IMR-90 (cell line): ENCODE measurements at regions not wholly inside any gene's neighbourhood (a gene's known extent, or its start where the extent isn't known, plus 50 kb on each side); places are given as distances from the start of the nearest gene placed in this dataset.

ENCODE experiments used
- ATAC-seq: fragments of 200-7000 bp; cut with Tn5 transposase; 2 replicates; pipeline ENCODE4 v1.9.1; 2020; ENCODE audit warnings: low read depth, mild to moderate bottlenecking, moderate library complexity
- BruUV-seq: library from RNA; stranded (reverse); fragments of 400-500 nt; replicated peaks from 2 replicates; lab custom pipeline; 2021; lab: Mats Ljungman, UMichigan
- CTCF ChIA-PET: fragments of 300-600 bp; formaldehyde crosslinking; extraction: SDS; loops from one replicate; lab custom pipeline; 2021; ENCODE audit warnings: antibody characterized with exemption; lab: Yijun Ruan, JAX
- POLR2A ChIA-PET: fragments of 300-600 bp; sonication (Branson Sonifier 250); formaldehyde crosslinking; loops from one replicate; lab custom pipeline; 2022; ENCODE audit warnings: antibody characterized with exemption; ENCODE audit not compliant: unreplicated experiment; lab: Charles Lee
- DNase-seq: peaks from one replicate; pipeline ENCODE4 v3.0.0; 2013
- H2AFZ ChIP-seq: replicated peaks from 2 replicates; pipeline ENCODE3; 2013; ENCODE audit warnings: low read length, mild to moderate bottlenecking; ENCODE audit not compliant: poor library complexity
- H2AK5ac ChIP-seq: 2 replicates; pipeline ENCODE4 v1.6.1; 2013; ENCODE audit warnings: low read depth, low read length, inconsistent platforms
- H2AK9ac ChIP-seq: replicated peaks from 2 replicates; pipeline ENCODE3; 2013; ENCODE audit warnings: mild to moderate bottlenecking, low read depth, low read length, moderate library complexity; ENCODE audit not compliant: poor library complexity
- H2BK120ac ChIP-seq: 2 replicates; pipeline ENCODE4 v1.6.1; 2013; ENCODE audit warnings: low read depth, low read length, inconsistent platforms
- H2BK15ac ChIP-seq: 3 replicates; pipeline ENCODE4 v1.6.1; 2013; ENCODE audit warnings: low read depth, low read length, inconsistent platforms
- H2BK20ac ChIP-seq: 2 replicates; pipeline ENCODE4 v1.6.1; 2013; ENCODE audit warnings: low read depth, mild to moderate bottlenecking, inconsistent platforms, low read length, moderate library complexity
- H2BK5ac ChIP-seq: 2 replicates; pipeline ENCODE4 v1.6.1; 2013; ENCODE audit warnings: mild to moderate bottlenecking, low read depth, low read length, inconsistent platforms; ENCODE audit not compliant: poor library complexity, severe bottlenecking
- H3K14ac ChIP-seq: replicated peaks from 2 replicates; pipeline ENCODE4 v1.6.1; 2013; ENCODE audit warnings: low read depth, low read length, inconsistent platforms
- H3K18ac ChIP-seq: 2 replicates; pipeline ENCODE4 v1.6.1; 2013; ENCODE audit warnings: low read depth, low read length, control low read depth
- H3K23ac ChIP-seq: 2 replicates; pipeline ENCODE4 v1.6.1; 2013; ENCODE audit warnings: low read depth, low read length, inconsistent platforms
- H3K27ac ChIP-seq: 2 replicates; pipeline ENCODE4 v1.5.1; 2013; ENCODE audit warnings: mild to moderate bottlenecking, control low read depth, low read length; ENCODE audit not compliant: insufficient read depth
- H3K27me3 ChIP-seq: 2 replicates; pipeline ENCODE4 v1.6.1; 2013; ENCODE audit warnings: low read length; ENCODE audit not compliant: control insufficient read depth, insufficient read depth
- H3K36me3 ChIP-seq: 2 replicates; pipeline ENCODE4 v1.6.1; 2013; ENCODE audit warnings: low read length, mixed read lengths; ENCODE audit not compliant: control insufficient read depth, insufficient read depth
- H3K4ac ChIP-seq: 2 replicates; pipeline ENCODE4 v1.6.1; 2013; ENCODE audit warnings: low read depth, low read length, inconsistent platforms
- H3K4me1 ChIP-seq: 2 replicates; pipeline ENCODE4 v1.6.1; 2013; ENCODE audit warnings: low read length, mixed read lengths; ENCODE audit not compliant: control insufficient read depth, insufficient read depth
- H3K4me2 ChIP-seq: 2 replicates; pipeline ENCODE4 v1.6.1; 2013; ENCODE audit warnings: low read depth, mild to moderate bottlenecking, control low read depth, low read length, moderate library complexity
- H3K4me3 ChIP-seq: 2 replicates; pipeline ENCODE4 v1.5.1; 2013; ENCODE audit warnings: low read depth, mild to moderate bottlenecking, control low read depth, low read length, moderate library complexity; ENCODE audit not compliant: insufficient read depth
- H3K56ac ChIP-seq: 2 replicates; pipeline ENCODE4 v1.6.1; 2013; ENCODE audit warnings: low read length, inconsistent platforms; ENCODE audit not compliant: insufficient read depth; ENCODE audit errors: extremely low read depth
- H3K79me1 ChIP-seq, 2 experiments: 2 replicates each; pipeline ENCODE4 v1.6.1; 2013; ENCODE audit warnings: low read length in 2 of 2, inconsistent platforms in 1 of 2, low read depth in 1 of 2
- H3K9ac ChIP-seq: 2 replicates; pipeline ENCODE4 v1.6.1; 2013; ENCODE audit warnings: low read depth, low read length, control low read depth
- H3K9me1 ChIP-seq: 2 replicates; pipeline ENCODE4 v1.6.1; 2013; ENCODE audit warnings: low read length, inconsistent platforms; ENCODE audit not compliant: insufficient read depth
- H3K9me3 ChIP-seq: 2 replicates; pipeline ENCODE4 v1.6.1; 2013; ENCODE audit warnings: low read length; ENCODE audit not compliant: control insufficient read depth, insufficient read depth
- H4K20me1 ChIP-seq: 2 replicates; pipeline ENCODE4 v1.6.1; 2013; ENCODE audit warnings: low read length, inconsistent platforms; ENCODE audit not compliant: insufficient read depth
- H4K5ac ChIP-seq: 2 replicates; pipeline ENCODE4 v1.6.1; 2013; ENCODE audit warnings: mild to moderate bottlenecking, low read depth, low read length, control low read depth
- H4K8ac ChIP-seq, 2 experiments: 2 replicates each; pipeline ENCODE4 v1.6.1; 2013; ENCODE audit warnings: low read depth in 2 of 2, low read length in 2 of 2, control low read depth in 1 of 2, inconsistent platforms in 1 of 2
- H4K91ac ChIP-seq: 2 replicates; pipeline ENCODE4 v1.6.1; 2013; ENCODE audit warnings: low read depth, low read length, inconsistent platforms; ENCODE audit not compliant: insufficient read depth
- BHLHE40 ChIP-seq: fragments of 150-350 bp; IDR thresholded peaks from 2 replicates; pipeline ENCODE4 v1.6.1; 2016; ENCODE audit warnings: mild to moderate bottlenecking, low read depth, low read length
- CEBPB ChIP-seq: IDR thresholded peaks from 2 replicates; pipeline ENCODE4 v1.6.1; 2012; ENCODE audit warnings: low read depth, low read length, improper control_type of control experiment
- CHD1 ChIP-seq: IDR thresholded peaks from 2 replicates; pipeline ENCODE4 v1.6.1; 2012; ENCODE audit warnings: low read depth, low read length, improper control_type of control experiment
- FOS ChIP-seq: fragments of 150-350 bp; IDR thresholded peaks from 2 replicates; pipeline ENCODE4 v1.6.1; 2016; ENCODE audit warnings: low read depth, low read length
- MAFK ChIP-seq: IDR thresholded peaks from 2 replicates; pipeline ENCODE4 v1.6.1; 2012; ENCODE audit warnings: low read depth, low read length, improper control_type of control experiment
- MAZ ChIP-seq: IDR thresholded peaks from 2 replicates; pipeline ENCODE4 v1.6.1; 2012; ENCODE audit warnings: low read depth, mild to moderate bottlenecking, low read length, improper control_type of control experiment, moderate library complexity, borderline replicate concordance
- MXI1 ChIP-seq: IDR thresholded peaks from 2 replicates; pipeline ENCODE4 v1.6.1; 2012; ENCODE audit warnings: low read depth, mild to moderate bottlenecking, low read length, moderate library complexity, borderline replicate concordance
- NFE2L2 ChIP-seq: fragments of 150-350 bp; IDR thresholded peaks from 2 replicates; pipeline ENCODE4 v1.6.1; 2016; ENCODE audit warnings: low read depth, mild to moderate bottlenecking, low read length
- POLR2A ChIP-seq: IDR thresholded peaks from 2 replicates; pipeline ENCODE4 v1.6.1; 2012; ENCODE audit warnings: mild to moderate bottlenecking, low read depth, low read length
- RAD21 ChIP-seq: IDR thresholded peaks from 2 replicates; pipeline ENCODE4 v1.6.1; 2012; ENCODE audit warnings: low read length, improper control_type of control experiment
- RCOR1 ChIP-seq: IDR thresholded peaks from 2 replicates; pipeline ENCODE4 v1.6.1; 2012; ENCODE audit warnings: mild to moderate bottlenecking, low read length, improper control_type of control experiment; ENCODE audit not compliant: insufficient replicate concordance
- RFX5 ChIP-seq: IDR thresholded peaks from 2 replicates; pipeline ENCODE4 v1.8.0; 2012; ENCODE audit warnings: low read depth, mild to moderate bottlenecking, low read length, moderate library complexity
- SMC3 ChIP-seq: fragments of 150-350 bp; IDR thresholded peaks from 2 replicates; pipeline ENCODE4 v1.6.1; 2016; ENCODE audit warnings: low read depth, mild to moderate bottlenecking, antibody characterized with exemption, low read length, moderate library complexity
- dilution Hi-C: fragments of 300-500 bp; cut with HindIII; formaldehyde crosslinking; loops from one replicate; pipeline ENCODE4 v1.14.3; 2018; ENCODE audit warnings: low sequenced_read_pairs; ENCODE audit not compliant: unreplicated experiment
- in situ Hi-C: fragments of 300-500 bp; cut with MboI; formaldehyde crosslinking; loops from 3 replicates; pipeline ENCODE4 v1.14.3; 2019; ENCODE audit warnings: low sequenced_read_pairs, inconsistent platforms, mixed read lengths
- intact Hi-C: fragments of 100-400 bp; cut with micrococcal nuclease; formaldehyde crosslinking; loops from 2 replicates; pipeline ENCODE4 v1.10.0; 2022
- TF ChIP-seq, protein P1 (sequence below): fragments of 150-350 bp; IDR thresholded peaks from 2 replicates; pipeline ENCODE4 v1.6.1; 2016; ENCODE audit warnings: low read depth, mild to moderate bottlenecking, low read length, moderate library complexity, borderline replicate concordance
- TF ChIP-seq, protein P2 (sequence below): conservative IDR thresholded peaks from 2 replicates; pipeline ENCODE4 v1.5.1; 2012; ENCODE audit warnings: mild to moderate bottlenecking, low read depth, low read length, improper control_type of control experiment
- TF ChIP-seq, protein P3 (sequence below): fragments of 150-350 bp; IDR thresholded peaks from 2 replicates; pipeline ENCODE4 v1.6.1; 2017; ENCODE audit warnings: mild to moderate bottlenecking, antibody characterized with exemption, low read length, low read depth

DNA sequence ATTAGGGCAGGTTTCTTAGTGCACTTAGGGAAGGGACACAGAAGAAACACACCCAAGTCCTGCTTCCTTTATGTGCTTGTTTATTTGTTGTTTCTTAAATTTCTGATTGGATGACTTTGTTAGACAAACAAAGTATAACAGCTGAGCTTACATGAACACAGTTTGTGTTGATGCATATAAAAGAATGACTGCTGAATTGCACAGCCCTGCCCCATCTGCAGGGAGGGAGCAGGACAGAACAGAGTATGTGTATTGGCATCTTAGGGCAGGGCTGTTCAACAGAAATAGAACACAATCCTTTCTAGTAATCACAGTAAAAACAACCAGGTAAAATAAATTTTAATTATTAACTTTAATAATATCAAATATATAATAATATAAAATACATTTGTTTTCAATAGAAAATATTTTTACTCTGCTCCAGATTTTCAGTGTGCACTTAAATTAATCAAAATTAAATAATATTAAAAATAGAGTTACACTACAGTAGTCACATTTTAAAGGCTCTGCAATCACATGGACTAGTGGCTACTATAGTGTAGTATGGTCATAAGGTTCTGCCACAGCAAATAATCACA lies 198.4 kb downstream of the ZNF621 start:
- Histone ChIP-seq H3K14ac (no peak overlapping the region), H3K56ac (no peak overlapping the region), H3K27me3 (no peaks in the 10 kb centered on the region), H3K9me1 (no peaks in the 10 kb centered on the region), H3K23ac (no peak overlapping the region), H3K27ac (no peak overlapping the region), H3K9me3 (peaks cover 2% of the 10 kb centered on the region; the same call in 1 of the 2 replicates), H4K8ac (no peak overlapping the region), H3K79me1 (no peaks in the 10 kb centered on the region), H2BK5ac (no peak overlapping the region), H4K91ac (no peak overlapping the region), H4K5ac (no peak overlapping the region), H3K4me1 (no peaks in the 10 kb centered on the region), H3K4me2 (no peak overlapping the region), H2AFZ (no peak overlapping the region), H3K18ac (no peak overlapping the region), H2AK5ac (no peak overlapping the region), H3K9ac (no peak overlapping the region), H2BK20ac (no peak overlapping the region), H3K36me3 (no peaks in the 10 kb centered on the region), H4K20me1 (no peaks in the 10 kb centered on the region), H2AK9ac (no peak overlapping the region), H2BK15ac (no peak overlapping the region), H3K4ac (no peak overlapping the region), H3K4me3 (no peak overlapping the region), H2BK120ac (no peak overlapping the region)
- ChIA-PET POLR2A (no interaction called here), CTCF (no interaction called here)
- in situ Hi-C loops (no loop called here), intact Hi-C loops (no loop called here), dilution Hi-C loops (no loop called here)
- DNase-seq = no peak
- BruUV-seq = no TSS peak
- TF ChIP-seq FOS (no peak), SMC3 (no peak), CHD1 (no peak), MAFK (no peak), RCOR1 (no peak), NFE2L2 (no peak), MAZ (no peak), RAD21 (no peak), POLR2A (no peak), BHLHE40 (no peak), MXI1 (no peak), RFX5 (no peak), CEBPB (no peak)
- TF ChIP-seq, protein P1, sequence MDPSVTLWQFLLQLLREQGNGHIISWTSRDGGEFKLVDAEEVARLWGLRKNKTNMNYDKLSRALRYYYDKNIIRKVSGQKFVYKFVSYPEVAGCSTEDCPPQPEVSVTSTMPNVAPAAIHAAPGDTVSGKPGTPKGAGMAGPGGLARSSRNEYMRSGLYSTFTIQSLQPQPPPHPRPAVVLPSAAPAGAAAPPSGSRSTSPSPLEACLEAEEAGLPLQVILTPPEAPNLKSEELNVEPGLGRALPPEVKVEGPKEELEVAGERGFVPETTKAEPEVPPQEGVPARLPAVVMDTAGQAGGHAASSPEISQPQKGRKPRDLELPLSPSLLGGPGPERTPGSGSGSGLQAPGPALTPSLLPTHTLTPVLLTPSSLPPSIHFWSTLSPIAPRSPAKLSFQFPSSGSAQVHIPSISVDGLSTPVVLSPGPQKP = no peak
- TF ChIP-seq, protein P2, sequence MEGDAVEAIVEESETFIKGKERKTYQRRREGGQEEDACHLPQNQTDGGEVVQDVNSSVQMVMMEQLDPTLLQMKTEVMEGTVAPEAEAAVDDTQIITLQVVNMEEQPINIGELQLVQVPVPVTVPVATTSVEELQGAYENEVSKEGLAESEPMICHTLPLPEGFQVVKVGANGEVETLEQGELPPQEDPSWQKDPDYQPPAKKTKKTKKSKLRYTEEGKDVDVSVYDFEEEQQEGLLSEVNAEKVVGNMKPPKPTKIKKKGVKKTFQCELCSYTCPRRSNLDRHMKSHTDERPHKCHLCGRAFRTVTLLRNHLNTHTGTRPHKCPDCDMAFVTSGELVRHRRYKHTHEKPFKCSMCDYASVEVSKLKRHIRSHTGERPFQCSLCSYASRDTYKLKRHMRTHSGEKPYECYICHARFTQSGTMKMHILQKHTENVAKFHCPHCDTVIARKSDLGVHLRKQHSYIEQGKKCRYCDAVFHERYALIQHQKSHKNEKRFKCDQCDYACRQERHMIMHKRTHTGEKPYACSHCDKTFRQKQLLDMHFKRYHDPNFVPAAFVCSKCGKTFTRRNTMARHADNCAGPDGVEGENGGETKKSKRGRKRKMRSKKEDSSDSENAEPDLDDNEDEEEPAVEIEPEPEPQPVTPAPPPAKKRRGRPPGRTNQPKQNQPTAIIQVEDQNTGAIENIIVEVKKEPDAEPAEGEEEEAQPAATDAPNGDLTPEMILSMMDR = no peak
- TF ChIP-seq, protein P3, sequence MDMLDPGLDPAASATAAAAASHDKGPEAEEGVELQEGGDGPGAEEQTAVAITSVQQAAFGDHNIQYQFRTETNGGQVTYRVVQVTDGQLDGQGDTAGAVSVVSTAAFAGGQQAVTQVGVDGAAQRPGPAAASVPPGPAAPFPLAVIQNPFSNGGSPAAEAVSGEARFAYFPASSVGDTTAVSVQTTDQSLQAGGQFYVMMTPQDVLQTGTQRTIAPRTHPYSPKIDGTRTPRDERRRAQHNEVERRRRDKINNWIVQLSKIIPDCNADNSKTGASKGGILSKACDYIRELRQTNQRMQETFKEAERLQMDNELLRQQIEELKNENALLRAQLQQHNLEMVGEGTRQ = no peak
- ATAC-seq = no peak
